Lower leg skin (tissue), 3 donors: ENCODE measurements at regions not wholly inside any gene's neighbourhood (a gene's known extent, or its start where the extent isn't known, plus 50 kb on each side); places are given as distances from the start of the nearest gene placed in this dataset.

ENCODE experiments used
- POLR2A ChIP-seq, 2 donors: fragments of 450-650 bp; IDR thresholded peaks; one replicate each; pipeline ENCODE4 v1.6.1; 2016 to 2017; ENCODE audit warnings: antibody characterized with exemption in 2 of 2, mild to moderate bottlenecking in 1 of 2, moderate library complexity in 1 of 2
- TF ChIP-seq, protein P1 (sequence below), 3 donors: fragments of 450-650 bp; IDR thresholded peaks; one replicate each; pipeline ENCODE4 v1.5.1; 2016; ENCODE audit warnings: antibody characterized with exemption in 3 of 3, mild to moderate bottlenecking in 3 of 3, moderate library complexity in 2 of 3

DNA sequence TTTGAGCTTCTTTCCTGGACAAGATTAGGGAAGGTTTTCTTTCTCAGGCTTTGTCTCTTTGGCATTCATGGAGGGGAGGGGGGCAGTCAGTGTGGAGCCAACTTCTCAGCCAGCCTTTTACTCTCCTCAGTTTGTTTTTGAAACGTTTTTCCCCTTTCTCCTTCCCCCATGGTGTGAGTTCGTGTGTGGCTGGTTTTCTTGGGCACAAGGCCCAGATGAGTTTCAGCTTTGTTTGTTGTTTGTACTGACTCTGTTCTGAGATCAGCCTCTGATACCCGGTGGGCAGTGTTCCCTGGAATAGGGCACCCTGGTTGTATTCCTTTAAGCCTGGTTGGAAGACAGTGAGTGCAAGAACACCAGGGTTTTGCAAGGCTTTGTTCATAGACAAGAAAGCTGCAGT is 168.2 kb upstream of the RARB start:
- TF ChIP-seq POLR2A (IDR thresholded peaks at IDR 0.05): no peak
- TF ChIP-seq, protein P1, sequence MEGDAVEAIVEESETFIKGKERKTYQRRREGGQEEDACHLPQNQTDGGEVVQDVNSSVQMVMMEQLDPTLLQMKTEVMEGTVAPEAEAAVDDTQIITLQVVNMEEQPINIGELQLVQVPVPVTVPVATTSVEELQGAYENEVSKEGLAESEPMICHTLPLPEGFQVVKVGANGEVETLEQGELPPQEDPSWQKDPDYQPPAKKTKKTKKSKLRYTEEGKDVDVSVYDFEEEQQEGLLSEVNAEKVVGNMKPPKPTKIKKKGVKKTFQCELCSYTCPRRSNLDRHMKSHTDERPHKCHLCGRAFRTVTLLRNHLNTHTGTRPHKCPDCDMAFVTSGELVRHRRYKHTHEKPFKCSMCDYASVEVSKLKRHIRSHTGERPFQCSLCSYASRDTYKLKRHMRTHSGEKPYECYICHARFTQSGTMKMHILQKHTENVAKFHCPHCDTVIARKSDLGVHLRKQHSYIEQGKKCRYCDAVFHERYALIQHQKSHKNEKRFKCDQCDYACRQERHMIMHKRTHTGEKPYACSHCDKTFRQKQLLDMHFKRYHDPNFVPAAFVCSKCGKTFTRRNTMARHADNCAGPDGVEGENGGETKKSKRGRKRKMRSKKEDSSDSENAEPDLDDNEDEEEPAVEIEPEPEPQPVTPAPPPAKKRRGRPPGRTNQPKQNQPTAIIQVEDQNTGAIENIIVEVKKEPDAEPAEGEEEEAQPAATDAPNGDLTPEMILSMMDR (IDR thresholded peaks at IDR 0.05): no peak
